ENCODE measurements at regions not wholly inside any gene's neighbourhood (a gene's known extent, or its start where the extent isn't known, plus 50 kb on each side); places are given as distances from the start of the nearest gene placed in this dataset.

DNA sequence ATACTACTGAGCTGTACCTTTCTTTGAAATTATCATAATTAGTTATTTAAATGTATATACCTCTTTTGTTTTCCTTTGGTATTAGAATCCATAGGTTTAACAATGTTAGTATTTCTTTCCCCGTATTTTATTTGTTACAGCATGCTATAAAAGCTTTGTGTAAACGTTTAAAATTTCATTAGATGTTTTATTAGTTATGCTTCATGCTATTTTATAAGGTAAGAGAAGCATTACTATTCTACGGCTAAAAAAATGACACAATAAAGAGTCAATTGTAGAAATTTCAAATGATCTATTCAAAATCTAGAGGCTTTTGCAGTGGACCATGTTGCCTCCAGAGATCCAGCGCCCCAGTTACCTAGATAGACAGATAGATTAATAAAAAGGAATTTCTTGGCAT lies 1203.3 kb upstream of the IGFBP7 start:
- TF ChIP-seq CTCF (tag by site-specific recombination; IDR thresholded peaks at IDR 0.05) (no peak), REST (tag by site-specific recombination; IDR thresholded peaks at IDR 0.05) (no peak), PRDM1 (tag by site-specific recombination; IDR thresholded peaks at IDR 0.05) (no peak), BCL11A (tag by site-specific recombination; IDR thresholded peaks at IDR 0.05; ENCODE audit: low read depth) (no peak), ZNF561 (tag by site-specific recombination; IDR thresholded peaks at IDR 0.05; ENCODE audit: borderline replicate concordance) (no peak), ZNF311 (tag by site-specific recombination; IDR thresholded peaks at IDR 0.05; ENCODE audit: borderline replicate concordance) (no peak), ZBTB17 (tag by site-specific recombination; IDR thresholded peaks at IDR 0.05) (no peak), ZNF302 (tag by site-specific recombination; IDR thresholded peaks at IDR 0.05; ENCODE audit: low read depth) (no peak), ZNF521 (tag by site-specific recombination; IDR thresholded peaks at IDR 0.05) (no peak), ZSCAN30 (tag by site-specific recombination; IDR thresholded peaks at IDR 0.05) (no peak), WT1 (tag by site-specific recombination; IDR thresholded peaks at IDR 0.05) (no peak), SP2 (tag by site-specific recombination; IDR thresholded peaks at IDR 0.05) (no peak), TSHZ1 (tag by site-specific recombination; IDR thresholded peaks at IDR 0.05; ENCODE audit: borderline replicate concordance) (no peak)
- TF ChIP-seq, protein P1, sequence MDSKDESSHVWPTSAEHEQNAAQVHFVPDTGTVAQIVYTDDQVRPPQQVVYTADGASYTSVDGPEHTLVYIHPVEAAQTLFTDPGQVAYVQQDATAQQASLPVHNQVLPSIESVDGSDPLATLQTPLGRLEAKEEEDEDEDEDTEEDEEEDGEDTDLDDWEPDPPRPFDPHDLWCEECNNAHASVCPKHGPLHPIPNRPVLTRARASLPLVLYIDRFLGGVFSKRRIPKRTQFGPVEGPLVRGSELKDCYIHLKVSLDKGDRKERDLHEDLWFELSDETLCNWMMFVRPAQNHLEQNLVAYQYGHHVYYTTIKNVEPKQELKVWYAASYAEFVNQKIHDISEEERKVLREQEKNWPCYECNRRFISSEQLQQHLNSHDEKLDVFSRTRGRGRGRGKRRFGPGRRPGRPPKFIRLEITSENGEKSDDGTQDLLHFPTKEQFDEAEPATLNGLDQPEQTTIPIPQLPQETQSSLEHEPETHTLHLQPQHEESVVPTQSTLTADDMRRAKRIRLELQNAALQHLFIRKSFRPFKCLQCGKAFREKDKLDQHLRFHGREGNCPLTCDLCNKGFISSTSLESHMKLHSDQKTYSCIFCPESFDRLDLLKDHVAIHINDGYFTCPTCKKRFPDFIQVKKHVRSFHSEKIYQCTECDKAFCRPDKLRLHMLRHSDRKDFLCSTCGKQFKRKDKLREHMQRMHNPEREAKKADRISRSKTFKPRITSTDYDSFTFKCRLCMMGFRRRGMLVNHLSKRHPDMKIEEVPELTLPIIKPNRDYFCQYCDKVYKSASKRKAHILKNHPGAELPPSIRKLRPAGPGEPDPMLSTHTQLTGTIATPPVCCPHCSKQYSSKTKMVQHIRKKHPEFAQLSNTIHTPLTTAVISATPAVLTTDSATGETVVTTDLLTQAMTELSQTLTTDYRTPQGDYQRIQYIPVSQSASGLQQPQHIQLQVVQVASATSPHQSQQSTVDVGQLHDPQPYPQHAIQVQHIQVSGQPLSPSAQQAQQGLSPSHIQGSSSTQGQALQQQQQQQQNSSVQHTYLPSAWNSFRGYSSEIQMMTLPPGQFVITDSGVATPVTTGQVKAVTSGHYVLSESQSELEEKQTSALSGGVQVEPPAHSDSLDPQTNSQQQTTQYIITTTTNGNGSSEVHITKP (tag by site-specific recombination; IDR thresholded peaks at IDR 0.05) = no peak
